ENCODE measurements at regions not wholly inside any gene's neighbourhood (a gene's known extent, or its start where the extent isn't known, plus 50 kb on each side); places are given as distances from the start of the nearest gene placed in this dataset.
"Not testable (repeated sequence)": the region's sequence is repeated elsewhere in the genome, so short reads cannot be mapped to it uniquely, and the experiment has no call there.

GRCh38 chr3:13745636-13746035 is 134.2 kb downstream of the WNT7A start:
- Mint-ChIP-seq H3K4me3 (ENCODE audit: low read depth, unreplicated experiment) (no peak overlapping the region), H3K27me3 (ENCODE audit: unreplicated experiment) (peaks cover 72% of the 10 kb centered on the region), H3K4me1 (ENCODE audit: low read depth, unreplicated experiment) (no peaks in the 10 kb centered on the region), H3K27ac (ENCODE audit: unreplicated experiment) (no peak overlapping the region), H3K36me3 (ENCODE audit: insufficient read depth, unreplicated experiment) (no peaks in the 10 kb centered on the region), H3K9me3 (ENCODE audit: low read depth, unreplicated experiment) (no peaks in the 10 kb centered on the region)
- DNase-seq, result no peak
- BruUV-seq (replicated peaks), result no TSS peak
- intact Hi-C loops (cut with micrococcal nuclease; ENCODE audit: unreplicated experiment), result no loop called here
- CTCF ChIA-PET, result interaction anchor here (0.6 kb wide), 1 partner anchor 116 kb away, joined by 4 read pairs; no protein-coding TSS in a partner anchor
- TF ChIP-seq, protein P1, sequence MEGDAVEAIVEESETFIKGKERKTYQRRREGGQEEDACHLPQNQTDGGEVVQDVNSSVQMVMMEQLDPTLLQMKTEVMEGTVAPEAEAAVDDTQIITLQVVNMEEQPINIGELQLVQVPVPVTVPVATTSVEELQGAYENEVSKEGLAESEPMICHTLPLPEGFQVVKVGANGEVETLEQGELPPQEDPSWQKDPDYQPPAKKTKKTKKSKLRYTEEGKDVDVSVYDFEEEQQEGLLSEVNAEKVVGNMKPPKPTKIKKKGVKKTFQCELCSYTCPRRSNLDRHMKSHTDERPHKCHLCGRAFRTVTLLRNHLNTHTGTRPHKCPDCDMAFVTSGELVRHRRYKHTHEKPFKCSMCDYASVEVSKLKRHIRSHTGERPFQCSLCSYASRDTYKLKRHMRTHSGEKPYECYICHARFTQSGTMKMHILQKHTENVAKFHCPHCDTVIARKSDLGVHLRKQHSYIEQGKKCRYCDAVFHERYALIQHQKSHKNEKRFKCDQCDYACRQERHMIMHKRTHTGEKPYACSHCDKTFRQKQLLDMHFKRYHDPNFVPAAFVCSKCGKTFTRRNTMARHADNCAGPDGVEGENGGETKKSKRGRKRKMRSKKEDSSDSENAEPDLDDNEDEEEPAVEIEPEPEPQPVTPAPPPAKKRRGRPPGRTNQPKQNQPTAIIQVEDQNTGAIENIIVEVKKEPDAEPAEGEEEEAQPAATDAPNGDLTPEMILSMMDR (IDR thresholded peaks at IDR 0.05; ENCODE audit: unreplicated experiment), result no peak

DNA sequence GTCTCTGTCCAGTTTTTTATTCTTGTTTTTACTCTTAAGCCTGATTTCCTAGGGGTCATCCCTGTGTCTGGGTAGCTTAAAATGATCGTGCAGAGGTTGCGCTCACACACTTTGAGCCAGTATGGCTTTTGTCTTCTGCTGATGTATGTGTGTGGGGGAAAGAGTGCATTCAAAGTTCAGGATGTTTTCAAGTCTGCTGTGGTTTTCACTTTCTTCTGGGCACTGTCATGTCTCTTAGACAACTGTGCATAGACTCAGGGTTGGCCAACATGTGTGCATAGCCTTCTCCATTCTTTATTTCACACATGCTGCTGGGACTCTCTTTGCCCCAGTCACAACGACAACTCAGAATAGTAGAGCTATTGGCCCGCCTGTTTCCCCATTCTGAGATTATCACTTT is 139.1 kb downstream of the WNT7A start:
- H3K36me3 Mint-ChIP-seq (ENCODE audit: insufficient read depth, unreplicated experiment), result no peaks in the 10 kb centered on the region
- H3K27me3 Mint-ChIP-seq (ENCODE audit: unreplicated experiment), result peaks cover 81% of the 10 kb centered on the region
- TF ChIP-seq, protein P1 (IDR thresholded peaks at IDR 0.05; ENCODE audit: unreplicated experiment), result no peak
- peaks cover 5% of the 10 kb centered on the region for H3K9me3 Mint-ChIP-seq (ENCODE audit: low read depth, unreplicated experiment)
- H3K4me3 Mint-ChIP-seq (ENCODE audit: low read depth, unreplicated experiment), result no peak overlapping the region
- intact Hi-C loops (cut with micrococcal nuclease; ENCODE audit: unreplicated experiment), result no loop called here
- DNase-seq, result no peak
- H3K4me1 Mint-ChIP-seq (ENCODE audit: low read depth, unreplicated experiment), result no peaks in the 10 kb centered on the region
- CTCF ChIA-PET, result no interaction called here
- no peak overlapping the region for H3K27ac Mint-ChIP-seq (ENCODE audit: unreplicated experiment)
- no TSS peak for BruUV-seq (replicated peaks)

GRCh38 chr3:13733726-13734125 is 146.1 kb downstream of the WNT7A start:
- intact Hi-C loops (cut with micrococcal nuclease; ENCODE audit: unreplicated experiment); H3K36me3 Mint-ChIP-seq (ENCODE audit: insufficient read depth, unreplicated experiment); H3K9me3 Mint-ChIP-seq (ENCODE audit: low read depth, unreplicated experiment); H3K27ac Mint-ChIP-seq (ENCODE audit: unreplicated experiment); DNase-seq; CTCF ChIA-PET; BruUV-seq (replicated peaks); H3K4me1 Mint-ChIP-seq (ENCODE audit: low read depth, unreplicated experiment); H3K4me3 Mint-ChIP-seq (ENCODE audit: low read depth, unreplicated experiment): not testable (repeated sequence)
- H3K27me3 Mint-ChIP-seq (ENCODE audit: unreplicated experiment), result peaks cover 91% of the 10 kb centered on the region

GRCh38 chr3:13728487-13728886 is 151.4 kb downstream of the WNT7A start:
- Mint-ChIP-seq H3K36me3 (ENCODE audit: insufficient read depth, unreplicated experiment) (no peaks in the 10 kb centered on the region), H3K27me3 (ENCODE audit: unreplicated experiment) (peaks cover 76% of the 10 kb centered on the region), H3K4me3 (ENCODE audit: low read depth, unreplicated experiment) (no peak overlapping the region), H3K4me1 (ENCODE audit: low read depth, unreplicated experiment) (no peaks in the 10 kb centered on the region), H3K9me3 (ENCODE audit: low read depth, unreplicated experiment) (no peaks in the 10 kb centered on the region), H3K27ac (ENCODE audit: unreplicated experiment) (no peak overlapping the region)
- BruUV-seq (replicated peaks), result no TSS peak
- intact Hi-C loops (cut with micrococcal nuclease; ENCODE audit: unreplicated experiment), result no loop called here
- TF ChIP-seq, protein P1 (IDR thresholded peaks at IDR 0.05; ENCODE audit: unreplicated experiment), result no peak
- DNase-seq, result no peak
- CTCF ChIA-PET, result no interaction called here

DNA sequence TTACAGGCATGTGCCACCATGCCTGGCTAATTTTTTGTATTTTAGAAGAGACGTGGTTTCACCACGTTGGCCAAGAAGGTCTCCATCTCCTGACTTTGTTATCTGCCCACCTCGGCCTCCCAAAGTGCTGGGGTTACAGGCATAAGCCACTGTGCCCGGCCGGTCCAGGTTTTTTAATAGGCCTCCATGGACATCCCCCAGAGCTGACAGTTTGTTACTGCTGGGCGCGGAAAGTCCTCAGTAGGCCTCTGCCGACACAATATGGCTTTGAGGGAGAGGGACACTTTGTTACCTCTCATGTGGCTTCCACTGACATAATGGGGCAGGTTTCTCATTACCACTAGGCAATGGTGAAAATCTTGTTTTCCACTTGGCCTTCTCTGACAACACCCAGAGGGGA is 152.0 kb downstream of the WNT7A start:
- TF ChIP-seq, protein P1 (IDR thresholded peaks at IDR 0.05; ENCODE audit: unreplicated experiment), result no peak
- no peak for DNase-seq
- BruUV-seq (replicated peaks), result no TSS peak
- CTCF ChIA-PET, result no interaction called here
- H3K4me1 Mint-ChIP-seq (ENCODE audit: low read depth, unreplicated experiment), result no peaks in the 10 kb centered on the region
- no peaks in the 10 kb centered on the region for H3K36me3 Mint-ChIP-seq (ENCODE audit: insufficient read depth, unreplicated experiment)
- no peak overlapping the region for H3K27ac Mint-ChIP-seq (ENCODE audit: unreplicated experiment)
- peaks cover 76% of the 10 kb centered on the region for H3K27me3 Mint-ChIP-seq (ENCODE audit: unreplicated experiment)
- intact Hi-C loops (cut with micrococcal nuclease; ENCODE audit: unreplicated experiment), result no loop called here
- H3K9me3 Mint-ChIP-seq (ENCODE audit: low read depth, unreplicated experiment), result no peaks in the 10 kb centered on the region
- H3K4me3 Mint-ChIP-seq (ENCODE audit: low read depth, unreplicated experiment), result no peak overlapping the region
